ENCODE measurements at regions not wholly inside any gene's neighbourhood (a gene's known extent, or its start where the extent isn't known, plus 50 kb on each side); places are given as distances from the start of the nearest gene placed in this dataset.
A peak's percentile ranks its signal among the peaks of the same experiment; 100 is the strongest.

GRCh38 chr14:61177279-61178225 is 103.6 kb downstream of the TMEM30B start:
- DNase-seq (ENCODE audit: low spot score), result peak; percentile 49
- Mint-ChIP-seq H3K27me3 (ENCODE audit: insufficient read depth, low read depth, poor library complexity) (peaks cover 9% of the 10 kb centered on the region), H3K36me3 (ENCODE audit: low read depth) (peaks cover 16% of the 10 kb centered on the region)

More at GRCh38 chr14:61177279-61178225, 103.6 kb downstream of the TMEM30B start:
- Histone ChIP-seq H3K9me2 (ENCODE audit: insufficient read depth) (peaks cover 15% of the 10 kb centered on the region; the same call in 1 of the 2 replicates), H3K27me3 (ENCODE audit: insufficient read depth) (no peaks in the 10 kb centered on the region), H3K36me3 (ENCODE audit: insufficient read depth) (no peaks in the 10 kb centered on the region), H2AFZ (peak overlapping the region; percentile 16), H3K4me2 (no peak overlapping the region), H3F3A (replicated peaks; ENCODE audit: low read depth) (peaks cover 4% of the 10 kb centered on the region; the same call in 1 of the 2 replicates), H4K20me1 (replicated peaks; ENCODE audit: insufficient read depth) (no peaks in the 10 kb centered on the region), H3K4me3 (no peak overlapping the region), H3K4me1 (ENCODE audit: insufficient read depth) (peaks cover 37% of the 10 kb centered on the region), H3K79me2 (replicated peaks; ENCODE audit: insufficient read depth) (no peaks in the 10 kb centered on the region), H3K27ac (ENCODE audit: low read depth) (peak overlapping the region; percentile 0; the same call in 1 of the 2 replicates)
- TF ChIP-seq ZNF462 (CRISPR knock-in tag; IDR thresholded peaks at IDR 0.05), result no peak
- no peak for TF ChIP-seq ZNF331 (CRISPR knock-in tag; IDR thresholded peaks at IDR 0.05; ENCODE audit: low read depth)
- TF ChIP-seq ZNF114 (CRISPR knock-in tag; IDR thresholded peaks at IDR 0.05), result no peak
- TF ChIP-seq CTCF (conservative IDR thresholded peaks at IDR 0.05; ENCODE audit: low read depth in 2 of 2), result peak; percentile 14 to 32; a peak in 2 of 4 replicates
- no peak for TF ChIP-seq EZH2phosphoT487 (IDR thresholded peaks at IDR 0.05; ENCODE audit: unreplicated experiment)
- TF ChIP-seq JUNB (IDR thresholded peaks at IDR 0.05; ENCODE audit: unreplicated experiment), result no peak
- Mint-ChIP-seq H3K27ac (peak overlapping the region; percentile 5; the same call in 1 of the 2 replicates), H3K9me3 (peaks cover 16% of the 10 kb centered on the region), H3K4me3 (no peak overlapping the region; the same call in 2 of the 3 replicates), H3K4me1 (peaks cover 48% of the 10 kb centered on the region)
- ATAC-seq, result peak; percentile 71

Measured in GM23338 (cell line).